GM23338 (cell line): ENCODE measurements at regions not wholly inside any gene's neighbourhood (a gene's known extent, or its start where the extent isn't known, plus 50 kb on each side); places are given as distances from the start of the nearest gene placed in this dataset.

Experiments used
- ATAC-seq: fragments of 200-7000 bp; cut with Tn5 transposase; 3 replicates; pipeline ENCODE4 v1.9.1; 2020
- DNase-seq: peaks from one replicate; pipeline ENCODE4 v3.0.0-alpha.2; 2015; ENCODE audit warnings: low spot score
- H2AFZ ChIP-seq: fragments of 200-600 bp; sonication (generic); 2 replicates; pipeline ENCODE4 v1.8.0; 2016; ENCODE audit warnings: antibody characterized with exemption, mild to moderate bottlenecking, moderate library complexity
- H3F3A ChIP-seq: fragments of 200-600 bp; sonication (generic); replicated peaks from 2 replicates; pipeline ENCODE4 v1.8.0; 2017; ENCODE audit warnings: antibody characterized with exemption, mixed run types, low read depth
- H3K27ac ChIP-seq: fragments of 200-600 bp; sonication (generic); 2 replicates; pipeline ENCODE4 v1.6.1; 2016; ENCODE audit warnings: low read depth
- H3K27me3 ChIP-seq: fragments of 200-600 bp; sonication (generic); 2 replicates; pipeline ENCODE4 v1.8.0; 2016; ENCODE audit warnings: mild to moderate bottlenecking, mixed run types, moderate library complexity; ENCODE audit not compliant: insufficient read depth
- H3K36me3 ChIP-seq: fragments of 200-600 bp; sonication (generic); 2 replicates; pipeline ENCODE4 v1.8.0; 2016; ENCODE audit warnings: mild to moderate bottlenecking; ENCODE audit not compliant: insufficient read depth
- H3K4me1 ChIP-seq: fragments of 200-600 bp; sonication (generic); 2 replicates; pipeline ENCODE4 v1.8.0; 2016; ENCODE audit warnings: mild to moderate bottlenecking, moderate library complexity; ENCODE audit not compliant: insufficient read depth
- H3K4me2 ChIP-seq: fragments of 200-600 bp; sonication (generic); 2 replicates; pipeline ENCODE4 v1.7.1; 2017; ENCODE audit warnings: mixed run types
- H3K4me3 ChIP-seq: fragments of 200-600 bp; sonication (generic); 2 replicates; pipeline ENCODE4 v1.6.1; 2016; ENCODE audit warnings: mixed run types
- H3K79me2 ChIP-seq: fragments of 200-600 bp; sonication (generic); replicated peaks from 2 replicates; pipeline ENCODE4 v1.8.0; 2017; ENCODE audit warnings: mild to moderate bottlenecking; ENCODE audit not compliant: insufficient read depth
- H3K9me2 ChIP-seq: fragments of 200-600 bp; sonication (generic); 2 replicates; pipeline ENCODE4 v1.8.0; 2017; ENCODE audit not compliant: insufficient read depth
- H4K20me1 ChIP-seq: fragments of 200-600 bp; sonication (generic); replicated peaks from 2 replicates; pipeline ENCODE4 v1.8.0; 2017; ENCODE audit warnings: mild to moderate bottlenecking; ENCODE audit not compliant: insufficient read depth
- H3K27ac Mint-ChIP-seq: 2 replicates; pipeline ENCODE4 v1.8.0; 2020; ENCODE audit warnings: inconsistent platforms, mild to moderate bottlenecking, moderate library complexity, mixed read lengths
- H3K27me3 Mint-ChIP-seq: 3 replicates; pipeline ENCODE4 v1.8.0; 2022; ENCODE audit warnings: low read depth, mild to moderate bottlenecking, moderate library complexity, mixed read lengths, inconsistent platforms; ENCODE audit not compliant: insufficient read depth, poor library complexity
- H3K36me3 Mint-ChIP-seq: 3 replicates; pipeline ENCODE4 v1.8.0; 2021; ENCODE audit warnings: low read depth, mild to moderate bottlenecking, inconsistent platforms, moderate library complexity, mixed read lengths
- H3K4me1 Mint-ChIP-seq: 3 replicates; pipeline ENCODE4 v1.8.0; 2020; ENCODE audit warnings: mild to moderate bottlenecking, inconsistent platforms, mixed read lengths
- H3K4me3 Mint-ChIP-seq: 3 replicates; pipeline ENCODE4 v1.8.0; 2021; ENCODE audit warnings: moderate library complexity, mild to moderate bottlenecking, inconsistent platforms, mixed read lengths
- H3K9me3 Mint-ChIP-seq: 3 replicates; pipeline ENCODE4 v1.8.0; 2020; ENCODE audit warnings: moderate library complexity, mild to moderate bottlenecking, inconsistent platforms, mixed read lengths
- CREB1 ChIP-seq: fragments of 250-450 bp; sonication (Bioruptor Pico); IDR thresholded peaks from 2 replicates; pipeline ENCODE4 v1.5.0; 2020; ENCODE audit warnings: low read depth, mild to moderate bottlenecking, moderate library complexity
- EZH2 ChIP-seq: fragments of 200-600 bp; sonication (generic); IDR thresholded peaks from one replicate; pipeline ENCODE4 v1.8.0; 2017; ENCODE audit warnings: antibody characterized with exemption, mild to moderate bottlenecking, low read depth; ENCODE audit not compliant: unreplicated experiment
- JUNB ChIP-seq: IDR thresholded peaks from one replicate; pipeline ENCODE4 v1.6.1; 2016; ENCODE audit warnings: antibody characterized with exemption; ENCODE audit not compliant: unreplicated experiment
- NANOG ChIP-seq: IDR thresholded peaks from 2 replicates; pipeline ENCODE4 v1.6.1; 2016; ENCODE audit warnings: antibody characterized with exemption, borderline replicate concordance
- POLR2AphosphoS5 ChIP-seq: IDR thresholded peaks from 2 replicates; pipeline ENCODE4 v1.6.1; 2016; ENCODE audit warnings: antibody characterized with exemption, low read depth
- STAT1 ChIP-seq: IDR thresholded peaks from one replicate; pipeline ENCODE4 v1.6.1; 2016; ENCODE audit warnings: antibody characterized with exemption; ENCODE audit not compliant: unreplicated experiment
- ZNF114 ChIP-seq: fragments of 250-450 bp; sonication (Bioruptor Pico); IDR thresholded peaks from 2 replicates; pipeline ENCODE4 v1.5.0; 2020; ENCODE audit warnings: mild to moderate bottlenecking, moderate library complexity
- ZNF331 ChIP-seq: fragments of 250-450 bp; sonication (Bioruptor Pico); IDR thresholded peaks from 2 replicates; pipeline ENCODE4 v1.5.0; 2020; ENCODE audit warnings: low read depth, mild to moderate bottlenecking, moderate library complexity
- TF ChIP-seq, protein P1 (sequence below), 2 experiments: fragments of 200-600 bp in 1 of 2; sonication (generic) in 1 of 2; conservative IDR thresholded peaks; 2 replicates each; pipeline versions ENCODE4 v1.5.1 to v1.6.1; 2016 to 2017; ENCODE audit warnings: antibody characterized with exemption in 2 of 2, low read depth in 2 of 2, mild to moderate bottlenecking in 2 of 2, moderate library complexity in 1 of 2
- TF ChIP-seq, protein P2 (sequence below): IDR thresholded peaks from 2 replicates; pipeline ENCODE4 v1.6.1; 2016; ENCODE audit warnings: antibody characterized with exemption
- TF ChIP-seq, protein P3 (sequence below): fragments of 250-450 bp; sonication (Bioruptor Pico); IDR thresholded peaks from 2 replicates; pipeline ENCODE4 v1.5.0; 2020; ENCODE audit warnings: mild to moderate bottlenecking, moderate library complexity

DNA sequence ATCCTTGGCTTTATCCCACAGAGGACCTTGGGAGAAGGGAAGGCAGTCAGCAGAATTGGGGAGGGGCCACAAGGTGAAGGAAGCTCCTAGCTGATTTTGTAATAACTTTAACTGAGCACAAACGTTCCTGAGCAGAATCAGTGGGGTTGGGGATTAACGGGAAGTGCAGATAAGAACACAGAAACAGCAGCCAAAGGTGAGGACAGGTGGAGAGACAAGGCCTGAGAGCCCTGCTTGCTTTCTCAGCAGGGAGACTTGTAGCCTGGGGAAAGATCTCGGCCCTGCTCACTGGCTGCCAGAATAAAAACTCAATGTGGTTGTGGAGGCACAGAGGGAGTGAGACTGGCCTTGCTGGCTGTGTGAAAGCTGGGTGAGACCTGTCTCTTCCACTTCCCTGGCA lies 265.2 kb upstream of the FAT3 start:
- Mint-ChIP-seq H3K27me3 (peaks cover 2% of the 10 kb centered on the region), H3K36me3 (peaks cover 5% of the 10 kb centered on the region; the same call in 1 of the 3 replicates), H3K4me3 (no peak overlapping the region), H3K4me1 (no peaks in the 10 kb centered on the region), H3K27ac (no peak overlapping the region; the same call in 1 of the 2 replicates), H3K9me3 (peaks cover 16% of the 10 kb centered on the region)
- Histone ChIP-seq H3K9me2 (no peaks in the 10 kb centered on the region; the same call in 1 of the 2 replicates), H3K36me3 (no peaks in the 10 kb centered on the region), H3K27ac (no peak overlapping the region), H3K4me2 (no peak overlapping the region), H3F3A (no peaks in the 10 kb centered on the region), H3K27me3 (no peaks in the 10 kb centered on the region), H3K4me1 (no peaks in the 10 kb centered on the region), H3K4me3 (no peak overlapping the region), H3K79me2 (no peaks in the 10 kb centered on the region), H2AFZ (no peak overlapping the region; the same call in 1 of the 2 replicates), H4K20me1 (no peaks in the 10 kb centered on the region)
- ATAC-seq, result no peak
- TF ChIP-seq NANOG, result no peak
- DNase-seq, result no peak

DNA sequence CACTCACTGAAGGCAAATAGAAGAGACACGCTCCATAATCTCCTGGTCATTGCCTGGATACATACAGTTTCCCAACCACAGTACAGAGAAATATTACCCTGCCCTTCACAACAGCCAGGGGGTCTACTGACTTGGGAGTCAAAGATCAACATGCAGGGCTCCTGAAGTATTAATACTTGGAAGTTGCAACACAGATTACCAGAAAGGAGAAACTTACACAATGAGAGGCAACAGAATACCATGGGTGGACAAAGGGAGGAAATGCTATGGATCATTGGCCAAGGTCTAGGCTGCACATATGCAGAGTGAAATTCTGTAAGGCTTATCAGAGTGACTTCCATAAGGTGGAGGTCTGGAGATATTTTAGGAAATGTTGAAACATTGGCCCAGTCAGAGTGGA lies 267.9 kb upstream of the FAT3 start:
- no peaks in the 10 kb centered on the region for H3K4me1 Mint-ChIP-seq
- H3K4me2 ChIP-seq, result no peak overlapping the region
- no peaks in the 10 kb centered on the region for H3K27me3 ChIP-seq
- H3K27ac ChIP-seq, result no peak overlapping the region
- H2AFZ ChIP-seq, result no peak overlapping the region
- no peaks in the 10 kb centered on the region; the same call in 1 of the 2 replicates for H3K9me2 ChIP-seq
- peaks cover 2% of the 10 kb centered on the region for H3K27me3 Mint-ChIP-seq
- H3K4me3 ChIP-seq, result no peak overlapping the region
- H3K36me3 ChIP-seq, result no peaks in the 10 kb centered on the region
- peaks cover 5% of the 10 kb centered on the region; the same call in 1 of the 3 replicates for H3K36me3 Mint-ChIP-seq
- H4K20me1 ChIP-seq, result no peaks in the 10 kb centered on the region
- no peak overlapping the region for H3K4me3 Mint-ChIP-seq
- no peak overlapping the region for H3K27ac Mint-ChIP-seq
- peaks cover 16% of the 10 kb centered on the region for H3K9me3 Mint-ChIP-seq
- no peaks in the 10 kb centered on the region for H3F3A ChIP-seq
- H3K4me1 ChIP-seq, result no peaks in the 10 kb centered on the region
- no peaks in the 10 kb centered on the region for H3K79me2 ChIP-seq
- ATAC-seq (no peak), DNase-seq (no peak)
- TF ChIP-seq, protein P1, sequence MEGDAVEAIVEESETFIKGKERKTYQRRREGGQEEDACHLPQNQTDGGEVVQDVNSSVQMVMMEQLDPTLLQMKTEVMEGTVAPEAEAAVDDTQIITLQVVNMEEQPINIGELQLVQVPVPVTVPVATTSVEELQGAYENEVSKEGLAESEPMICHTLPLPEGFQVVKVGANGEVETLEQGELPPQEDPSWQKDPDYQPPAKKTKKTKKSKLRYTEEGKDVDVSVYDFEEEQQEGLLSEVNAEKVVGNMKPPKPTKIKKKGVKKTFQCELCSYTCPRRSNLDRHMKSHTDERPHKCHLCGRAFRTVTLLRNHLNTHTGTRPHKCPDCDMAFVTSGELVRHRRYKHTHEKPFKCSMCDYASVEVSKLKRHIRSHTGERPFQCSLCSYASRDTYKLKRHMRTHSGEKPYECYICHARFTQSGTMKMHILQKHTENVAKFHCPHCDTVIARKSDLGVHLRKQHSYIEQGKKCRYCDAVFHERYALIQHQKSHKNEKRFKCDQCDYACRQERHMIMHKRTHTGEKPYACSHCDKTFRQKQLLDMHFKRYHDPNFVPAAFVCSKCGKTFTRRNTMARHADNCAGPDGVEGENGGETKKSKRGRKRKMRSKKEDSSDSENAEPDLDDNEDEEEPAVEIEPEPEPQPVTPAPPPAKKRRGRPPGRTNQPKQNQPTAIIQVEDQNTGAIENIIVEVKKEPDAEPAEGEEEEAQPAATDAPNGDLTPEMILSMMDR (conservative IDR thresholded peaks at IDR 0.05; ENCODE audit: low read depth in 2 of 2), result no peak
- TF ChIP-seq EZH2 (no peak), ZNF114 (no peak), ZNF331 (CRISPR knock-in tag) (no peak), JUNB (no peak), STAT1 (no peak), NANOG (no peak), CREB1 (CRISPR knock-in tag) (no peak), POLR2AphosphoS5 (no peak)
- TF ChIP-seq, protein P2, sequence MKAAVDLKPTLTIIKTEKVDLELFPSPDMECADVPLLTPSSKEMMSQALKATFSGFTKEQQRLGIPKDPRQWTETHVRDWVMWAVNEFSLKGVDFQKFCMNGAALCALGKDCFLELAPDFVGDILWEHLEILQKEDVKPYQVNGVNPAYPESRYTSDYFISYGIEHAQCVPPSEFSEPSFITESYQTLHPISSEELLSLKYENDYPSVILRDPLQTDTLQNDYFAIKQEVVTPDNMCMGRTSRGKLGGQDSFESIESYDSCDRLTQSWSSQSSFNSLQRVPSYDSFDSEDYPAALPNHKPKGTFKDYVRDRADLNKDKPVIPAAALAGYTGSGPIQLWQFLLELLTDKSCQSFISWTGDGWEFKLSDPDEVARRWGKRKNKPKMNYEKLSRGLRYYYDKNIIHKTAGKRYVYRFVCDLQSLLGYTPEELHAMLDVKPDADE, result no peak
- TF ChIP-seq, protein P3, sequence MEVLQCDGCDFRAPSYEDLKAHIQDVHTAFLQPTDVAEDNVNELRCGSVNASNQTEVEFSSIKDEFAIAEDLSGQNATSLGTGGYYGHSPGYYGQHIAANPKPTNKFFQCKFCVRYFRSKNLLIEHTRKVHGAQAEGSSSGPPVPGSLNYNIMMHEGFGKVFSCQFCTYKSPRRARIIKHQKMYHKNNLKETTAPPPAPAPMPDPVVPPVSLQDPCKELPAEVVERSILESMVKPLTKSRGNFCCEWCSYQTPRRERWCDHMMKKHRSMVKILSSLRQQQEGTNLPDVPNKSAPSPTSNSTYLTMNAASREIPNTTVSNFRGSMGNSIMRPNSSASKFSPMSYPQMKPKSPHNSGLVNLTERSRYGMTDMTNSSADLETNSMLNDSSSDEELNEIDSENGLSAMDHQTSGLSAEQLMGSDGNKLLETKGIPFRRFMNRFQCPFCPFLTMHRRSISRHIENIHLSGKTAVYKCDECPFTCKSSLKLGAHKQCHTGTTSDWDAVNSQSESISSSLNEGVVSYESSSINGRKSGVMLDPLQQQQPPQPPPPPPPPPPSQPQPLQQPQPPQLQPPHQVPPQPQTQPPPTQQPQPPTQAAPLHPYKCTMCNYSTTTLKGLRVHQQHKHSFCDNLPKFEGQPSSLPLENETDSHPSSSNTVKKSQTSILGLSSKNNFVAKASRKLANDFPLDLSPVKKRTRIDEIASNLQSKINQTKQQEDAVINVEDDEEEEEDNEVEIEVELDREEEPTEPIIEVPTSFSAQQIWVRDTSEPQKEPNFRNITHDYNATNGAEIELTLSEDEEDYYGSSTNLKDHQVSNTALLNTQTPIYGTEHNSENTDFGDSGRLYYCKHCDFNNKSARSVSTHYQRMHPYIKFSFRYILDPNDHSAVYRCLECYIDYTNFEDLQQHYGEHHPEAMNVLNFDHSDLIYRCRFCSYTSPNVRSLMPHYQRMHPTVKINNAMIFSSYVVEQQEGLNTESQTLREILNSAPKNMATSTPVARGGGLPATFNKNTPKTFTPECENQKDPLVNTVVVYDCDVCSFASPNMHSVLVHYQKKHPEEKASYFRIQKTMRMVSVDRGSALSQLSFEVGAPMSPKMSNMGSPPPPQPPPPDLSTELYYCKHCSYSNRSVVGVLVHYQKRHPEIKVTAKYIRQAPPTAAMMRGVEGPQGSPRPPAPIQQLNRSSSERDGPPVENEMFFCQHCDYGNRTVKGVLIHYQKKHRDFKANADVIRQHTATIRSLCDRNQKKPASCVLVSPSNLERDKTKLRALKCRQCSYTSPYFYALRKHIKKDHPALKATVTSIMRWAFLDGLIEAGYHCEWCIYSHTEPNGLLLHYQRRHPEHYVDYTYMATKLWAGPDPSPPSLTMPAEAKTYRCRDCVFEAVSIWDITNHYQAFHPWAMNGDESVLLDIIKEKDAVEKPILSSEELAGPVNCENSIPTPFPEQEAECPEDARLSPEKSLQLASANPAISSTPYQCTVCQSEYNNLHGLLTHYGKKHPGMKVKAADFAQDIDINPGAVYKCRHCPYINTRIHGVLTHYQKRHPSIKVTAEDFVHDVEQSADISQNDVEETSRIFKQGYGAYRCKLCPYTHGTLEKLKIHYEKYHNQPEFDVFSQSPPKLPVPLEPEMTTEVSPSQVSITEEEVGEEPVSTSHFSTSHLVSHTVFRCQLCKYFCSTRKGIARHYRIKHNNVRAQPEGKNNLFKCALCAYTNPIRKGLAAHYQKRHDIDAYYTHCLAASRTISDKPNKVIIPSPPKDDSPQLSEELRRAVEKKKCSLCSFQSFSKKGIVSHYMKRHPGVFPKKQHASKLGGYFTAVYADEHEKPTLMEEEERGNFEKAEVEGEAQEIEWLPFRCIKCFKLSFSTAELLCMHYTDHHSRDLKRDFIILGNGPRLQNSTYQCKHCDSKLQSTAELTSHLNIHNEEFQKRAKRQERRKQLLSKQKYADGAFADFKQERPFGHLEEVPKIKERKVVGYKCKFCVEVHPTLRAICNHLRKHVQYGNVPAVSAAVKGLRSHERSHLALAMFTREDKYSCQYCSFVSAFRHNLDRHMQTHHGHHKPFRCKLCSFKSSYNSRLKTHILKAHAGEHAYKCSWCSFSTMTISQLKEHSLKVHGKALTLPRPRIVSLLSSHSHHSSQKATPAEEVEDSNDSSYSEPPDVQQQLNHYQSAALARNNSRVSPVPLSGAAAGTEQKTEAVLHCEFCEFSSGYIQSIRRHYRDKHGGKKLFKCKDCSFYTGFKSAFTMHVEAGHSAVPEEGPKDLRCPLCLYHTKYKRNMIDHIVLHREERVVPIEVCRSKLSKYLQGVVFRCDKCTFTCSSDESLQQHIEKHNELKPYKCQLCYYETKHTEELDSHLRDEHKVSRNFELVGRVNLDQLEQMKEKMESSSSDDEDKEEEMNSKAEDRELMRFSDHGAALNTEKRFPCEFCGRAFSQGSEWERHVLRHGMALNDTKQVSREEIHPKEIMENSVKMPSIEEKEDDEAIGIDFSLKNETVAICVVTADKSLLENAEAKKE, result no peak
